ENCODE measurements at regions not wholly inside any gene's neighbourhood (a gene's known extent, or its start where the extent isn't known, plus 50 kb on each side); places are given as distances from the start of the nearest gene placed in this dataset.
"Not testable (repeated sequence)": the region's sequence is repeated elsewhere in the genome, so short reads cannot be mapped to it uniquely, and the experiment has no call there.

- no peak for DNase-seq
Measured at GRCh38 chr3:103937094-103937493, 1429.6 kb upstream of the ALCAM start.

DNA sequence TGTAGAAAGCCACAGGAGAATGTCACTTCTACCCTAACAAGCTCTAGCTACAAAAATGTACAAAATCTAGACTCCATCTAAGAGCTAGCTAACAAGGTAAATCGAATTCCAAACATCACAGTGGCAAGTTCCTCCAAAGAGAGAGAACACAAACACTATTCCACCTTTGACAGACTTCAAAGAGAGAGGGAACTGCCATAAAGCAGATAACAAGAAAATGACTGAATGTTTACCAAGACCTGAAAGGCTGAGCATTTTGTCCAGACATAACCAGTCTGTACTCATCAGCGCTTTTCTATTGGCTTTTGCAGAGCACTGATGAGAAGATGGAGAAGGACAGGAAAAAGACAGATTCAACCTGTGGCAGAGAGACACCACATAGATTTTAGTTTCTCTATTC, 1419.6 kb upstream of the ALCAM start:
- no peak for DNase-seq

- DNase-seq, result no peak
Measured at GRCh38 chr3:103949693-103950092, 1417.0 kb upstream of the ALCAM start.

- DNase-seq, result no peak
Measured at GRCh38 chr3:103950676-103951075, 1416.0 kb upstream of the ALCAM start.

DNA sequence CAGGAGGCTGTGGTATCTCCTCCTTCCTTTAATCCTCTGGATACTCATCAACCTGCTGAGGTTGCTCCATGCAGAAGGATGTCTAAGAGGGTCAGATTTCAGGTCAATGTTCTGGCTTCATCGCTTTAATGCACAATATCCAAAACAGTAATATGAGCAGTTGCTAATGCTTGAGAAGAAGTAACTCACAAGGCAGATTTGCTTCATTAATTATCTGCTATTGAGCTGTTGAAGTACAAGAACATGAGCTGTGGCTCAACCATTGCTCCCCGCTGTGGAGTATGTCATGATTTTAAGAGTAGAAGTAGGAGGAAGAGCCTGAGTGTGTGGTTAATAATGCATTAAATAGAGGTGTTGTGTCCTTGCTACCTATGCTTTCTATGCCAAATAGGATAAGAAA, 1412.9 kb upstream of the ALCAM start:
- no peak for DNase-seq

GRCh38 chr3:103960819-103961218, 1405.9 kb upstream of the ALCAM start:
- DNase-seq, result no peak

DNA sequence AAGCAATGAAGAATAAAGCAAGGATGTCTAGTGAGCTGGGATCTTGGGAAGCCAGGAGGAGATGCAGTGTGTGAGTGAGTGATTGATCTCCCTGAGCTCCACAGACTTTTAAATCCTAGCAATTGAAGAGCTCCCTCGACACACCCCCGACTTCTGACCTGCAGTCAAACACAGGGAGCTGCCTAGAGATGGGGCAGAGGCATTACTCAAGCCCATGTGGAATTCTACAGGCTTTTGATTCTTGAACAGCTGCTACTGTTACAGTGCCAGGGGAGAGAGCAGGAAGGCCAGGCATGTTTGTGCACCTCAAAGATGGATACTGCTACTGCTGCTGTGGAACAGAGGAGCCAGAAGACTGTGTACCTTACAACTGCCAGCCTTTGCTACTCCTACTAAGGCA, 1403.1 kb upstream of the ALCAM start:
- no peak for DNase-seq

- DNase-seq, result no peak
Measured at GRCh38 chr3:103965764-103966163, 1400.9 kb upstream of the ALCAM start.

DNA sequence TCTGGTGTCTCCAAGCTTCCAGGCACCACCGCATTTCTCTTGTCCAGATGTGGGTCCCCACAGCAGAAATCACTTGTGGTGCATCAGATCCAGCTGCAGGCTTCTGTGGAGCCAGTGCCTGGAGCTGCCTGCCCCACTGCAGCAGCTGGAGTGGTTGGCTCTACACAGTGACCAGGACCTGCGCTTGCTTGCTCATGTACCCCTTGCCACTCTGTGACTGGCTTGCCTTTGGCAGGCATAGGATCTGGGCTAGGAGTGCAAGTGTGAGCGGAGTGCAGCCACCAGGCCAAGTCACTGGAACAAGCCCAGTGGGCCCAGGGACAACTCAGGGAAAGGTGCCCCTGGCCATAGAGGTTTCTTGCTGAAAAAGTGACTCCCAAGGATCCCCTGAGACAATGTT, 1400.0 kb upstream of the ALCAM start:
- DNase-seq, result no peak

GRCh38 chr3:103968131-103968530, 1398.6 kb upstream of the ALCAM start:
- DNase-seq, result no peak

DNA sequence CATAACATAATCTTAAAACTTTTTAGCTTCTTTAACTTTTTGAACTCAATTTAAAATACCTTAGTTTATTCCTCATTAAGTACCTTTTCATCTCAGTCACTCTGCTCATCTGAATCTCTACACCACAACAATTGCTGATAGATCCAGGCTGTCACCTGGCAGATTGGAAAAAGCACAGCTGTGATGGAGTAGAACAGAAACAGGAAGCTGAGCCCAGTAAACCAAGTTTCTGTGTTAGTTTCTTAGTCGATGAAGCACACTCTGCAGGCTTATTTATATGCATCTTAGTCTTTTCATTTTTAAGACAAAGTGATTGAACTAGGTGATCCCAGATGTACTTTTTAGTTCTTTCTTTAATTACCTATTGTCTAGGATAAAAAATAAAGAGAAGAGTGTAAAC, 1398.0 kb upstream of the ALCAM start:
- DNase-seq, result no peak

GRCh38 chr3:103976931-103977339, 1389.8 kb upstream of the ALCAM start:
- no peak for DNase-seq

GRCh38 chr3:103977417-103977816, 1389.3 kb upstream of the ALCAM start:
- DNase-seq, result no peak

- DNase-seq, result no peak
Measured at GRCh38 chr3:103991461-103992115, 1375.1 kb upstream of the ALCAM start.

DNA sequence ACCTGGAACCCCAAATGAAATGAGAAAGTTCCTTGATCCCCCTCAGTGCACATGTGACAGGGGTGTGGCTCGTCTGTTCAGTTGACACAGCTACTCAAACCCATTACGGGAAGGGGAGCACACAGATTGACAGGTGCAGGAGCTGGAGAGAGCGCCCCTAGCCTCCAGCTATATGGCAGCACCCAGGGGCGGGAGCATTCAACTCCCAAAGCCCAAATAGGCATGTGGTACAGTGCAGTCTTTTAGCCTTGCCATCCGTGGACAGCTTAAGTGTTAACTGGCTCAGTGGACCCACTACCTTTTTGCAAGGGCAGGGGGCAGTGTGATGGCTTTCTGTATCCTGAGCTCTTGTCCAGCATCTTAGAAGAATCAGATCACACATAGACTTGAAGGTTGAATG, 1374.2 kb upstream of the ALCAM start:
- no peak for DNase-seq

GRCh38 chr3:104004956-104005355, 1361.8 kb upstream of the ALCAM start:
- DNase-seq, result no peak

GRCh38 chr3:104005815-104006214, 1360.9 kb upstream of the ALCAM start:
- DNase-seq, result no peak

GRCh38 chr3:104018541-104018940, 1348.2 kb upstream of the ALCAM start:
- no peak for DNase-seq

DNA sequence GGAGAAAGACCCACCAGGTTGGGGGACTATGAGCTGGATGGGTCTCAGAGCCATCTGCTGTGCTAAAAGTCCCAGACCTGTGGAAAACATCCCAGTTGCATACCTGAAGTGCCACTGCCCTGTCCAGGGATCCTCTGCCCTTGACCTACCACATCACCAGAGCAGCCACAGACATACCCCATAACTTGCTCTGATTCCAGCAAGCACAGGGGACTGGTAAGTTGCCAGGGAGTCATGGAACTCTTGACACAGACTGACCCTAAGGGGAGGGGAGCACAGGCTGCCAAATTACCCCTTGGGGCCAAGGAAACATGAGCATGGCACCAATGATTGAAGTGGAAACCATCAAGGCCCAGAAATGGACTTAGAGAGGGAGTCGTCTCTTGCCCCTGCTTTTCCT, 1335.1 kb upstream of the ALCAM start:
- no peak for DNase-seq

- no peak for DNase-seq
Measured at GRCh38 chr3:104032283-104032682, 1334.4 kb upstream of the ALCAM start.

DNA sequence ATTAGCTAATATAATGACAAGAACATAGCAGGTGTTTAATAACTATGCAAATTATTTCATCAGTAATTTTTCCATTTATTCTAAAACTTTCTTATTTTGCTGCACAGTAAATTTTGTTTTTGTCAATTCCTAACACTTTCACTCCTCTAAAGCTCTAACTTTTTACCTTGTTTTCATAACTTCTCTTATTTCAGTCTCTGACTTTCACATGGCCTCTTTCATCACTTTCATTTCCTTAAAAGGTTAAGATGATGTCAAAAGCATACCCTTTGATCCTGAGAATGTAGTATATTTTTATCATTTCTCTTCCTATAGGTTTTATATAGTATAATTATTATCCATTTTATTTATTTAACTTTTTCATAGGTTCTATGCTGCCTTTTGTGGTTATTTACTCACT, 1325.8 kb upstream of the ALCAM start:
- no peak for DNase-seq

- DNase-seq, result not testable (repeated sequence)
Measured at GRCh38 chr3:104043001-104043543, 1323.6 kb upstream of the ALCAM start.

DNA sequence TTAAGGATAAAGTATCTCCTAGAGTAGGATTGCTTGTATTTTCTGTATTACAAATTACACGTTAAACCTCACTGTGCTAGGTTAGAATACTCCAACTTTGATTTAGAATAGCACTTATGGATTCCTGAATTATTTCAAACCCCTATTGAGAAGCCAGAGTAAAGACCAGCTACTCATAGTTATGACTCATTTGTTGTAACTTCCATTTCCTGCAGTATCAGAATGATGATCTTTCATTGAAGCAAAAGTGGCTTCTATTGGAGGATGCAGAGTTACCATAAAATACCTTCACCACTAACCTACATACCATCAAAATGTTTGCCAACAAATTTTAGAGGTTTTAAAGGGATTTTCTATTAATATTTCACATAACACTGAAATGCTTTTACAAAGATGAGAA, 1322.7 kb upstream of the ALCAM start:
- no peak for DNase-seq

GRCh38 chr3:104066658-104067057, 1300.1 kb upstream of the ALCAM start:
- no peak for DNase-seq

DNA sequence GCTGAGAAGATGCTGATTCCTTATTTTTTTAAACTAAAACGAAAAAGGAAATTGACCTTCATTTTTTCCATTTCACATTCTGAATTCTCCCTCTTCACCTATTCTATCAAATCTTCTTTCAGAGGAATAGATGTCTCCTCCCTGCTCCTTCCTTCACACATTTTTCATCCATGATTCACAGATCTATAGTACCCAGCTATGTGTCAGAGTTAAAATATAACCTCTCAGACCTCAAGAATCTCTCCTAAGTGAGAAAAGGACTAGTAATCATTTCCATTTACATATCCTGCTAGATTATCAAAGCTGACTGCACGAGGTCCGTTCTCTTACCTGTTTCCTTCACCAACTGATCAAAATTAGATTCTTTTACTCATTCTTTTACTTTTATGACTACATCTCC, 1297.6 kb upstream of the ALCAM start:
- DNase-seq, result no peak

Measured in effector CD4-positive, alpha-beta T cell (primary cell).